Activated CD4-positive, alpha-beta T cell treated with anti-CD3 and anti-CD28 coated beads, Interleukin-2, amount 10 ng/mL, durations not matched to agents 24 days and 14 days (primary cell): ENCODE measurements at regions not wholly inside any gene's neighbourhood (a gene's known extent, or its start where the extent isn't known, plus 50 kb on each side); places are given as distances from the start of the nearest gene placed in this dataset.

Experiments used
- DNase-seq: peaks from one replicate; pipeline ENCODE4 v3.0.0; 2022
- H3K27ac Mint-ChIP-seq: one replicate; pipeline ENCODE4 v1.8.0; 2022; ENCODE audit warnings: mild to moderate bottlenecking, mixed read lengths
- H3K27me3 Mint-ChIP-seq: one replicate; pipeline ENCODE4 v1.8.0; 2022; ENCODE audit warnings: mixed read lengths
- H3K36me3 Mint-ChIP-seq: one replicate; pipeline ENCODE4 v1.8.0; 2022; ENCODE audit warnings: low read depth, mild to moderate bottlenecking, mixed read lengths
- H3K4me1 Mint-ChIP-seq: one replicate; pipeline ENCODE4 v1.8.0; 2021; ENCODE audit warnings: mixed read lengths
- H3K4me3 Mint-ChIP-seq: one replicate; pipeline ENCODE4 v1.8.0; 2022; ENCODE audit warnings: mild to moderate bottlenecking, moderate library complexity, mixed read lengths
- H3K9me3 Mint-ChIP-seq: one replicate; pipeline ENCODE4 v1.8.0; 2021; ENCODE audit warnings: mixed read lengths
- intact Hi-C: fragments of 100-400 bp; cut with micrococcal nuclease; formaldehyde crosslinking; loops from one replicate; pipeline ENCODE4 v1.15.1; 2023

GRCh38 chr5:141747152-141748141 is 65.4 kb upstream of the ARAP3 start:
- H3K4me3 Mint-ChIP-seq = no peak overlapping the region
- DNase-seq = no peak
- no peaks in the 10 kb centered on the region for H3K36me3 Mint-ChIP-seq
- no peaks in the 10 kb centered on the region for H3K4me1 Mint-ChIP-seq
- H3K9me3 Mint-ChIP-seq = no peaks in the 10 kb centered on the region
- peaks cover 31% of the 10 kb centered on the region for H3K27me3 Mint-ChIP-seq
- intact Hi-C loops = no loop called here
- H3K27ac Mint-ChIP-seq = no peak overlapping the region

DNA sequence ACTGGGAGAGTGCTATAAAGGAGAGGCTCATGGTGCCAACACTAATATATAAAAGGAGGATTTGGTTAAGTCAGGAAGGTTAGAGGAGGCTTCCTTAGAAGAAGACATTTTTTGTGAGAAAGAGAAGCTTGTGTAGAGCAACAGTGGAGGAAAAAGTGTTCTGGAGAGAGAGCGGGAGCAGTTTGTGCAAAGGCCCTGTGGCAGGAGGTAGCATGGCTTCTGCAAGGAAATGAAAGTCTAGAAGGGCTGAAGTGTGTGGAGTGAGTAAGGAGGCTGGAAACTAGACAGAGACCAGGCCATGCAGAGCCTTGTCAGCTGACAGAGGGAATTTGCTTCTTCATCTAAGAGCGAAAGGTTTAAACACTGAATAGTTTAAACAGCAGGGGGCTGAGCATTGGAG is 64.4 kb upstream of the ARAP3 start:
- H3K27me3 Mint-ChIP-seq = peaks cover 24% of the 10 kb centered on the region
- intact Hi-C loops = no loop called here

GRCh38 chr5:141745390-141745789 is 63.4 kb upstream of the ARAP3 start:
- Mint-ChIP-seq H3K4me1 (no peaks in the 10 kb centered on the region), H3K9me3 (no peaks in the 10 kb centered on the region)

More for the DNA sequence above, 64.4 kb upstream of the ARAP3 start:
- H3K36me3 Mint-ChIP-seq = no peaks in the 10 kb centered on the region
- no peak overlapping the region for H3K27ac Mint-ChIP-seq
- no peaks in the 10 kb centered on the region for H3K4me1 Mint-ChIP-seq
- H3K9me3 Mint-ChIP-seq = no peaks in the 10 kb centered on the region
- no peak for DNase-seq
- no peak overlapping the region for H3K4me3 Mint-ChIP-seq

DNA sequence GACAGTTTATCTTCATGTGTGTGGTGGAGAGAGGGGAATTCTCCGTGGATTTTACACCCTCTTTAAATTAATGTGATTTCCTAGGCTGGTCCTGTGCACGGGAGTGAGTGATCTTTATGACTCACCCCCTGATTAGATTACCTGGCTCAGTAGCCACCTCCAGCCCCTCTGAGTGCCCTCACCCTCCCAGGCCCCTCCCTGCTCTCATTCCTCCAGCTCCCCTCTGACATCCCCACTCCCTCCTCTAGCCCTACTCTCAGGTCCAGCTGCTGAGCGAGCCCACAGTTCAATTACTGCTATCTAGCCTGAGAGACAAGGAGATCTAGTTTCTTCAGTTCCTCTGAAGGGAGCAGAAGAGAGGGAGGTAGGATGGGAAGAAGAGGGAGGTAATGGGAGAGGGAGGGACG is 61.8 kb upstream of the ARAP3 start:
- Mint-ChIP-seq H3K4me3 (no peak overlapping the region), H3K27me3 (peaks cover 16% of the 10 kb centered on the region), H3K36me3 (no peaks in the 10 kb centered on the region), H3K4me1 (no peaks in the 10 kb centered on the region), H3K27ac (no peak overlapping the region), H3K9me3 (no peaks in the 10 kb centered on the region)
- intact Hi-C loops = no loop called here
- DNase-seq = no peak

More at GRCh38 chr5:141745390-141745789, 63.4 kb upstream of the ARAP3 start:
- intact Hi-C loops = no loop called here
- Mint-ChIP-seq H3K4me3 (no peak overlapping the region), H3K36me3 (no peaks in the 10 kb centered on the region), H3K27ac (no peak overlapping the region), H3K27me3 (peaks cover 19% of the 10 kb centered on the region)
- DNase-seq = no peak

GRCh38 chr5:141742866-141743851 is 61.1 kb upstream of the ARAP3 start:
- H3K4me1 Mint-ChIP-seq = no peaks in the 10 kb centered on the region
- no peaks in the 10 kb centered on the region for H3K9me3 Mint-ChIP-seq
- no peaks in the 10 kb centered on the region for H3K36me3 Mint-ChIP-seq
- no peak overlapping the region for H3K4me3 Mint-ChIP-seq
- DNase-seq = peak; percentile 73
- H3K27ac Mint-ChIP-seq = no peak overlapping the region
- intact Hi-C loops = no loop called here
- H3K27me3 Mint-ChIP-seq = peaks cover 17% of the 10 kb centered on the region

GRCh38 chr5:141742144-141742543 is 60.1 kb upstream of the ARAP3 start:
- Mint-ChIP-seq H3K36me3 (no peaks in the 10 kb centered on the region), H3K4me1 (no peaks in the 10 kb centered on the region), H3K9me3 (no peaks in the 10 kb centered on the region), H3K4me3 (no peak overlapping the region), H3K27me3 (peaks cover 14% of the 10 kb centered on the region), H3K27ac (no peak overlapping the region)
- intact Hi-C loops = no loop called here
- no peak for DNase-seq

DNA sequence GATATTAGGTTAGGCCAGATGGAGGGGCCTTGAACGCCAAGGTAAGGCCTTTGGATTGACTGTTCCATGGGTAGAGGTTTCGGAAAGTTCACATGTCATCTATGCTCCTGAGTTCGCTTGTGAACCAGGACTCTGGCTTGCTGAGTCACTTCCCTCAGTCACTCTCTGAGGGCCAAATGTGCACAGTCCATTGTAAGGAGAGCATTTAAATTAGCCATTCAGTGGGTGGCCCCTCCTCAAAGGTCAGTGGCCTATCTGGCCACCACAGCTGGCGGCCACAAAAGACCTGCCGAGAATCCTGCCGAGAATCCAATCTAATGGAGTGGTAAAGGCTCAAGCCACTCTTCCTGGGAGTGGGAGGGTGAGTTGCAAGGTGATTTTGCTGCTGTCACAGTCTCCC is 58.9 kb upstream of the ARAP3 start:
- H3K36me3 Mint-ChIP-seq = no peaks in the 10 kb centered on the region

DNA sequence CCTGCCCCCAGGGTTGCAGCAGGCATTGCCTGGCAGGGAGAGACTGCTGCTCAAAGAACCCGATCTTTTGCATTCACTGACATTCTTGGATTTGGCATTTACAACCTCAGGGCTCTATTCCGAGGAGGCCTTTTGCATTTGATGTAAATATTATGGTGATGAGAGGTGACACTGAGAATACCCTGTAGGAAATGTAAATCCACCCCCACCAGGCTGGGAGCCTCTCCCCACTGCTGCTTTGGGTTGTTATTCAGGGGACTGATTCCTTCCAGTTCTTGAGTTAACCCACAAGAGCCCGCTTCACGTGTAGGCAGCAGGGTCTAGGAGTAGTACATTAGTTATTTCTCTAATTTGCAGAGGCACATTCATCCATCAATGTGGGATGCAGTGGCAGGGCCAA is 55.5 kb upstream of the ARAP3 start:
- no peaks in the 10 kb centered on the region for H3K9me3 Mint-ChIP-seq
- H3K27me3 Mint-ChIP-seq = peaks cover 8% of the 10 kb centered on the region

More for the DNA sequence above, 58.9 kb upstream of the ARAP3 start:
- DNase-seq = no peak
- intact Hi-C loops = no loop called here
- Mint-ChIP-seq H3K27me3 (peaks cover 16% of the 10 kb centered on the region), H3K4me1 (no peaks in the 10 kb centered on the region), H3K9me3 (no peaks in the 10 kb centered on the region), H3K4me3 (no peak overlapping the region), H3K27ac (no peak overlapping the region)

DNA sequence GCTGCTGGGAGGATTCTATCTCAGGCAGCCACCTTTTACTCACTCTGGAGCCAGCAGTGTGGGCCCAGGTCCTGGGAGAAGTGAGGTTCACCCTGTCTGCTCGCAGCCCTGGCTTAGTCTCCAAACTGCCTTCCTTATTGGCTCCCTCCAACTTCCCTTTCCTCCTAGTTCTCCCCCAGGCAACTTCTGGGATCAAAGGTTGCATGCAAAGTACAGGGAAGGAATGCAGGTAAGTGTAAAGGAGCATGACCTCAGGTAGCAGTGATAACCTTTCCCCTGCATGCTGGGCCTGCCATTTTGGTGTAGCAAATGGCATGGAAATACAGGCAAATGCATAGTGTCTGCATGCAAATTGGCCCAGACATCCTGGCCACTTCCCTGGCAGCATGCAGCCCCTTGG is 53.8 kb upstream of the ARAP3 start:
- Mint-ChIP-seq H3K36me3 (no peaks in the 10 kb centered on the region), H3K27me3 (peaks cover 8% of the 10 kb centered on the region), H3K4me1 (no peaks in the 10 kb centered on the region), H3K27ac (no peak overlapping the region), H3K4me3 (no peak overlapping the region), H3K9me3 (no peaks in the 10 kb centered on the region)
- intact Hi-C loops = no loop called here
- no peak for DNase-seq

More for the DNA sequence above, 55.5 kb upstream of the ARAP3 start:
- Mint-ChIP-seq H3K4me1 (no peaks in the 10 kb centered on the region), H3K4me3 (no peak overlapping the region), H3K27ac (no peak overlapping the region), H3K36me3 (no peaks in the 10 kb centered on the region)
- intact Hi-C loops = no loop called here
- no peak for DNase-seq

DNA sequence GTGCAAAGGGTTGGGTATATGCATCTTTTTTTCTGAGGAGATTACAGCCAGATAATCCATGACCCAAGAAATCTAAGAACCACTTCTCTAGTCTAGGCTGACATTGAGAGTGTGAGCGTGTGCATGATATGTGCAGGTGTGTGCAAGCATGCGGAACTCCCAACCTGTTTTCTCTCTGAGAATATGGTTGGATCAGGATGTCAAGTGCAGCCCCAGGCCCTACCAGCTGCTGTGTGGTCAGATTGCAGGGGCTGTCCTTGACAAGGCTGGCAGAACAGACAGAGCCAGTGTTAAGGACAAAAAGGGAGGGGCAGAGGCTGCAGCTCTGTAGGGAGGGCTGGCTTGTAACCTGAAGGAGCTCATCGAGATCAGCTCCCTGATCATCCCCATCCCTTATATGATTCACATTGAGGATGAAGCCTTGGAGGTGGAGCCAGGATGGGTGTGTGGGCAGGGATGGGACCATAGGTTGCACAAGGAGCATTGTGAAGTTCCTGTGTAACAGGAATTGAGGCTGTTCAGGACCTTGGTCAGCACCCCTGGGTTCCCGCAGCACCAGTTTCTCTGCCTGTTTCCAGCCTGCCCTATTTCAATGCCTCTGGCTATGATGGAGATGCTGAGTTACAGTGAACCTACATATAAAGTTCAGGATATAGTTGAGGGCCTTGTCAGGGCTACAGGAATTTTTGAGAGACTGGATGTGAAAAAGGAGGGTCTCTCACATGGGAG is 52.6 kb upstream of the ARAP3 start:
- H3K9me3 Mint-ChIP-seq = no peaks in the 10 kb centered on the region
- intact Hi-C loops = loop anchor here (5.0 kb wide), 1 partner anchor 33 kb away; no protein-coding TSS in a partner anchor
- H3K27me3 Mint-ChIP-seq = peaks cover 9% of the 10 kb centered on the region
- H3K4me3 Mint-ChIP-seq = no peak overlapping the region
- H3K27ac Mint-ChIP-seq = no peak overlapping the region
- DNase-seq = peak; percentile 84
- no peaks in the 10 kb centered on the region for H3K36me3 Mint-ChIP-seq
- no peaks in the 10 kb centered on the region for H3K4me1 Mint-ChIP-seq

DNA sequence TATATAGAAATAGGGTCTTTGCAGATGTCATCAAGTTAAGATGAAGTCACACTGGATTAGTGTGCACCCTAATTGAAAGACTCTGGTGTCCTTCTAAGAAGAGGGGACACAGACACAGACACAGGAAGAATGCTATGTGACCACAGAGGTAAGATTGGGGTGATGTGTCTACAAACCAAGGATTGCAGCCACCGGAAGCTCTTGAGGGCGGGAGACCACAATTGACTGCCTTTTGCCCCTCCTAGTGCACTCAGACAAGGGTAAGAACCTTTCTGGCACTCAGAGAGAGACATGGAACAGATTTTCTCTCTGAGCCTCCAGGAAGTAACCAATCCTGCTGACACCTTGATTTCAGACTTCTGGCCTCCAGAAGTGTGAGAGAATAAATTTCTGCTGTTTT is 51.2 kb upstream of the ARAP3 start:
- no peak overlapping the region for H3K4me3 Mint-ChIP-seq
- no peaks in the 10 kb centered on the region for H3K9me3 Mint-ChIP-seq
- H3K27ac Mint-ChIP-seq = no peak overlapping the region
- no peaks in the 10 kb centered on the region for H3K4me1 Mint-ChIP-seq
- no peaks in the 10 kb centered on the region for H3K36me3 Mint-ChIP-seq
- DNase-seq = no peak
- peaks cover 9% of the 10 kb centered on the region for H3K27me3 Mint-ChIP-seq
- intact Hi-C loops = loop anchor here (5.0 kb wide), 1 partner anchor 34 kb away; no protein-coding TSS in a partner anchor

GRCh38 chr5:141732417-141732816 is 50.4 kb upstream of the ARAP3 start:
- Mint-ChIP-seq H3K4me1 (no peaks in the 10 kb centered on the region), H3K27ac (no peak overlapping the region), H3K27me3 (peaks cover 8% of the 10 kb centered on the region), H3K9me3 (no peaks in the 10 kb centered on the region), H3K4me3 (no peak overlapping the region), H3K36me3 (no peaks in the 10 kb centered on the region)
- no peak for DNase-seq
- intact Hi-C loops = loop anchor here (5.0 kb wide), 1 partner anchor 35 kb away; no protein-coding TSS in a partner anchor
